ENCODE measurements at regions not wholly inside any gene's neighbourhood (a gene's known extent, or its start where the extent isn't known, plus 50 kb on each side); places are given as distances from the start of the nearest gene placed in this dataset.

GRCh38 chr16:80418517-80419355 lies 122.1 kb upstream of the DYNLRB2 start:
- no peak for DNase-seq (ENCODE audit: low read depth in 2 of 2)

GRCh38 chr16:80417706-80418271 lies 123.0 kb upstream of the DYNLRB2 start:
- no peak for DNase-seq (ENCODE audit: low read depth in 2 of 2)

GRCh38 chr16:80408014-80408413 lies 132.8 kb upstream of the DYNLRB2 start:
- no peak for DNase-seq (ENCODE audit: low read depth in 2 of 2)

- DNase-seq (ENCODE audit: low read depth in 2 of 2), result no peak
These were observed 133.4 kb upstream of the DYNLRB2 start for GRCh38 chr16:80407265-80407987.

- no peak for DNase-seq (ENCODE audit: low read depth in 2 of 2)
These were observed 135.9 kb upstream of the DYNLRB2 start for GRCh38 chr16:80404847-80405246.

GRCh38 chr16:80403894-80404293 lies 136.9 kb upstream of the DYNLRB2 start:
- no peak for DNase-seq (ENCODE audit: low read depth in 2 of 2)

GRCh38 chr16:80390871-80391489 lies 149.8 kb upstream of the DYNLRB2 start:
- no peak for DNase-seq (ENCODE audit: low read depth in 2 of 2)

- no peak for DNase-seq (ENCODE audit: low read depth in 2 of 2)
These were observed 150.7 kb upstream of the DYNLRB2 start for GRCh38 chr16:80390046-80390445.

- no peak for DNase-seq (ENCODE audit: low read depth in 2 of 2)
These were observed 151.5 kb upstream of the DYNLRB2 start for GRCh38 chr16:80389338-80389737.

GRCh38 chr16:80387318-80387921 lies 153.4 kb upstream of the DYNLRB2 start:
- no peak for DNase-seq (ENCODE audit: low read depth in 2 of 2)

- no peak for DNase-seq (ENCODE audit: low read depth in 2 of 2)
These were observed 155.9 kb upstream of the DYNLRB2 start for GRCh38 chr16:80384862-80385261.

GRCh38 chr16:80380514-80380913 lies 160.3 kb upstream of the DYNLRB2 start:
- no peak for DNase-seq (ENCODE audit: low read depth in 2 of 2)

GRCh38 chr16:80377096-80377956 lies 163.5 kb upstream of the DYNLRB2 start:
- DNase-seq (ENCODE audit: low read depth in 2 of 2), result no peak

- no peak for DNase-seq (ENCODE audit: low read depth in 2 of 2)
These were observed 164.8 kb upstream of the DYNLRB2 start for GRCh38 chr16:80375973-80376372.

GRCh38 chr16:80375513-80375912 lies 165.3 kb upstream of the DYNLRB2 start:
- DNase-seq (ENCODE audit: low read depth in 2 of 2), result no peak

- DNase-seq (ENCODE audit: low read depth in 2 of 2), result no peak
These were observed 168.5 kb upstream of the DYNLRB2 start for GRCh38 chr16:80372341-80372740.

GRCh38 chr16:80369138-80369958 lies 171.4 kb upstream of the DYNLRB2 start:
- no peak for DNase-seq (ENCODE audit: low read depth in 2 of 2)

GRCh38 chr16:80367037-80367658 lies 173.6 kb upstream of the DYNLRB2 start:
- no peak for DNase-seq (ENCODE audit: low read depth in 2 of 2)

GRCh38 chr16:80366023-80366422 lies 174.8 kb upstream of the DYNLRB2 start:
- DNase-seq (ENCODE audit: low read depth in 2 of 2), result no peak

GRCh38 chr16:80362816-80363215 lies 178.0 kb upstream of the DYNLRB2 start:
- DNase-seq (ENCODE audit: low read depth in 2 of 2), result no peak
